ENCODE measurements at regions not wholly inside any gene's neighbourhood (a gene's known extent, or its start where the extent isn't known, plus 50 kb on each side); places are given as distances from the start of the nearest gene placed in this dataset.
"Not testable (repeated sequence)": the region's sequence is repeated elsewhere in the genome, so short reads cannot be mapped to it uniquely, and the experiment has no call there.

DNA sequence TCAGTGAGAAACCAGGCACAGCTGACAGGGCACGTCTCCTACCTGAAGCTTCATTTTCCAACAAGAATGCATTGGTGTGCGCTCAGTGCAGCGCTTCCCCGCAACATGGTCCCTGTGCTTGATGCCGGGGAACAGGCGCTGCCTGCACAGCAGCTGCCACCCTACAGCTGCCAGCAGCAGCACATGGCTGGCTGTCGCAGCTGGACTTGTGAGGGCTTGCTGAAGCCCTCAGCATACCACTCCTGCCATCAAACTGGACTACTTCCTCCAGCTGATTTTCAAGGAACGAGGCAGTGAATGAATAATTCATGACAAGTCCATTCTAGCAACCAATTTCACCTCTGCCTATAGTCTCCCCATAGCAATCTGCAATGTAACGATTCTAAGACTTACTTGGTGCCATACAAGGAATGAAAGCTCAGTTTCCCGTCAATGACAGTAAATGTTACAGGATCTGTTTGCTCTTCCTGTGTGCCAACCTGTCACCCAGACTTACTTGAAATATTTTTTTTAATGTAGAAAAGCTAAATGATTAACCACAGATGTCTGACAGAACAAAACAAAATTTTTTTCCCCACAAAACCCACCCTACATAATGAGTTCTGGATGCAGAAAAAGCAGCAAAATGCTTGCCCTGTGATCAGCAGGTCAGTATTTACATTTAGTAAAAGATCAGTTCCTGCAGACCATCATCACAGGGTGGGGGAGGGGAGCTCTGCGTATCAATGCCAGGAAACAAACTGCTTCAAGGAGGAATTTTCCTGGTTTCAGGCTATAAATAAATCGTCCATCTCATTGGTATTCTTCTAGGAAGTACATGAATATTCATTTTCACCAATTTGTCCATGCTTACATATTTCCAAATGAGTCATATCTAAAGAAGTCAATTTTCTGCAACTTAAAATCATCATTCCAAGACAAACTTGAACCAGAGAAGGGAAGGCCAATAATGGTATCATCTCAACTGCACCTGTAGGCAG, 140.6 kb downstream of the ALOX5 start:
- peak; percentile 17 to 63 for DNase-seq

DNA sequence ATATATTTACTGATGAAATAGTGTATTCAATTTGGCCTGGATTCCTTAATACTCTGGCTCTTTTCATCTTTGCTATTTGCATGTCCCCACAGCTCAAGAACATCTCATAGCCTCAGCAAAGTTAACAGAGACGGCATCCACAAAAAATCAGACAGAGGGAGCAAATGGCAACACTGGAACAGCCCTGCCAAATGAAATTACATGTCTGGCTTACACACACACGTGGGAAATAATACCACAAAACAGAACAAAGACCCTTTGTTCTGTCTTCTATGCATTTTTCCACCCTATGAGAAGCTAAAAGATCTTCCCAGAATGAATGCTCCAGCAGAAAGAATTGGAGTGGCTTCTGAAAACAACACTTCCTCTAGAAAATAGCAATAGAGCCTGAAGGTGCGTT, 139.5 kb downstream of the ALOX5 start:
- no peak for DNase-seq

DNA sequence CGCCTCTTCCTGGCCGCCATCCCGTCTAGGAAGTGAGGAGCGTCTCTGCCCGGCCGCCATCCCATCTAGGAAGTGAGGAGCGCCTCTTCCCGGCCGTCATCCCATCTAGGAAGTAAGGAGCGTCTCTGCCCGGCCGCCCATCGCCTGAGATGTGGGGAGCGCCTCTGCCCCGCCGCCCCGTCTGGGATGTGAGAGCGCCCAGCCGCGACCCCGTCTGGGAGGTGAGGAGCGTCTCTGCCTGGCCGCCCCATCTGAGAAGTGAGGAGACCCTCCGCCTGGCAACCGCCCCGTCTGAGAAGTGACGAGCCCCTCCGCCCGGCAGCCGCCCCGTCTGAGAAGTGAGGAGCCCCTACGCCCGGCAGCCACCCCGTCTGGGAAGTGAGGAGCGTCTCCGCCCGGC, 137.9 kb downstream of the ALOX5 start:
- not testable (repeated sequence) for DNase-seq

DNA sequence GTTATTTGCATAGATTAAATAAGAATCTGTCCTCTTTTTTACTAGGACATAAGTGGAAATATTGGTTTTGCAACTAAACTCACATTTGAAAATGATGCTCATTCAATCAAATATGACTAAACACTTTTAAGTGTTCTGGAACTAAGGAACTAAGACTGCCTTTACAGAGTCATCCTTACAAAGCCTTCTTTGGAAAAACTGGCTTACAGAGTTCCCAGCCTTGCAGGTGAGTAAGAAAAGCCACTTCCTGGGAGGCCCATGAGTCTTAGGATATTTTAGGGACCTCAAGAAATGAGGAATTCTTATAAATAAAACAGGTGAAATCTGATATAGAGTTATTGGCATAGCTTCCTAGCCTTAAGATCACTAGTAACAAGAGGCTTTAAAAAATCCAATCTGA, 135.5 kb downstream of the ALOX5 start:
- DNase-seq: no peak

DNA sequence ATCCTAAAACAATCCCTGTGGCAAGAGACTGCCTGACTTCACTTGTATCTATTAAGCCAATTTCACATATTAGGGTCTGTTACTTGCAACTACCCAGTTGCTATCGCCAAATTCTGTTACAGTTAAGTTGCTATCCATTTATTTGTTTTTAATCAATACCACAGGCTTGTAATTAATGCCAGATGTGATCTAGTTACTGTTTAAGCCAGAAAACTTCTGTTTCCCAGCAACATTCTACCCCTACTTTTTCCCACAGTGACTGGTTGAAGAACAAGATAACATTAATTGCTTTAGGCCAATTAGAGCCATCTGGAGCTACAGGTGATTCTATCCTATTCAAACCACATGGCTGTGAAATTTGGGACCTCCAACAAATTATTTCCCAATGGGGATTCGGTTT, 131.3 kb downstream of the ALOX5 start:
- peak in 1 of 2 experiments; percentile 45 for DNase-seq

DNA sequence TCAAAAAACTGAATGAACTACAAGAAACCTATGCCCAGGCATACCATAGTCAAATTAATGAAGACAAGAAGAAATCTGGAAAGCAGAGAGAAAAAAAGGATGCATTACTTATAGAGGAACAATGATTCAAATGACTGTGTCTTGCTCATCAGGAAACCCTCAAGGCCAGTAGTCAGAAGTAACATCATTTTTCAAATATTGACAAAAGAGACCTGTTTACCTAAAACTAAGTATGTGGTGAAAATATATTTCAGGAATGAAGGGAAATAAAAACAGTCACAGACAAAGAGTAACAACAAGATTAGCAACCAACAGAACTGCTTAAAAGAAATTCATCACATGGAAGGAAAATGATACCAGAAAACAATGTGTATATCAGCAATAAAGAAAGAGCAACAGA, 128.4 kb downstream of the ALOX5 start:
- DNase-seq: no peak

DNA sequence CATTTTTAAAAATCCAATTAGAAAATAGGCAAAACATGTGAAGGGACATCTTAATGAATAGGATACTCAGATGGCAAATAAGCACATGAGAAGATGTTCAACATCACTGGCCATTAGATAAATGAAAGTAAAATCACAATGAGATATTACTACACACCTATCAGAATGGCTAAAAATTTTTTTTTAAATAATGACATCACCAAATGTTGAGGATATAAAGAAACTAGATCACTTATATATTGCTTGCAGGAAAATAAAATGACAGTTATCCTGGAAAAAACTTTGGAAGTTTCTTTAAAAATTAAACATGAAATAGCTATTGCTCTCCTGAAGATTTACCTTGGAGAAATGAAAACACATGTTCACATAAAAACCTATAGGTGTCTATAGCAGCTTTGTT, 127.8 kb downstream of the ALOX5 start:
- DNase-seq: no peak

DNA sequence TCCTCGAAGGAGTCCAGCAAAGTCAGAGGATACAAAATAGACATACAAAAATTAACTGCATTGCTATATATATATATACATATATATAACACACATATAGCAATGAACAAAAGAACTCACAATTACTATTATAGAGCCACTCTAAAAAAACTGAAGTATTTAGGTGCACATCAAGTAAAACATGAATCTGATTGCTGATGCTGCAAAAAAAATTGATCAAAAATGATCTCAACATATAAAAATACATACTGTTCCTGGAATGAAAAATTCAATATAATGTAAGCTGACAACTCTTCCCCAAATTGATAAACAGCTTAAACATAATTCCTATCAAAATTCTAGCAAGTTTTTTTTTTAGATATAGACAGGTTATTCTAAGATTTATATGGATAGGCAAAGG, 126.8 kb downstream of the ALOX5 start:
- DNase-seq: no peak

DNA sequence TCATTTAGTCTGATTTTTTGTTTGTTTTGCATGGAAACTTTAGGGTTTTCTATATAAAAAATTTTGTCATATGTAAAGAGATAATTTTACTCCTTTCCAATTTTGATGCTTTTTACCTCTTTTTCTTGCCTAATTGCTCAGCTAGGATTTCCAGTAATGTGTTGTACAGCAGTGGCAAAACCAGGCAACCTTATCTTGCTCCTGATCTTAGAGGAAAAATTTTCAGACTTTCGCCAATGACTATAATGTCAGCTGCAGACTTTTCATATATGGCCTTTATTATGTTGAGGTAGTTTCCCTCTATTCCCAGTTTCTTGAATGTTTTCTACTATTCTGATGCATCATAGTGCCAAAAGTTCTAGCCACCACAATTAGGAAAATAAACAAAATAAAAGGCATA, 126.3 kb downstream of the ALOX5 start:
- DNase-seq: no peak

DNA sequence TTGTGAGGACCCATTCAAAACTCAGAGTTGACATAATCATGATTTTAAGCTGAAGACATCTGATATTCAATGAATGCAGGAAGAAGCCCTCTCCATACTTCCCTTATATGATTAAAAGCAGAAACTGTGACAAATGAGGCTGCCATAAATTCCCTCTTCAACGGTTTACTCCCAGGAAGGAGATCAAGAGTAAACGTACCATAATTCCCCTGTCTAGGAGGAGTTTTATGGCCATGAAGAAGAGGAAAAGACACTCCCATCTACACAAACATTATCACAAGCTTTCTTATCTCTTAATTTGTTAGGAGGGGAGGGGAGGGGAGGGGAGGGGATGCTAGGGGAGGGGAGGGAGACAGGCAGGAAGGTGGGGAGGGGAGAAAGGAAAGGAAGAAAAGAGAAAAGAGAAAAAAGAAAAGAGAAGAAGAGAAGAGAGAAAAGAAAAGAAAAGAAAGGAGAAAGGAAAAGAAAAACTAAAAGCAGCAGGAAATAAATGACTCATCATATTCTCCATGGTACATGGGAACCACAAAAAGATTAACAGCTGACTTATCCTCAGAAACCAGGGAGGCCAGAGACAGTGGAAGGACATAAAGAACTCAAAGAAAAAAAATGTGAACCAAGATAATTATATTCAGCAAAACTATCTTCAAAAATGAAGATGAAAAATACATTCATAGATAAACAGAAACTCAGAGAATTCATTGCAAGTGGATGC, 121.6 kb downstream of the ALOX5 start:
- no peak for DNase-seq

Measured in NCI-H524 (cell line).